DOHH2 (cell line): ENCODE measurements at regions not wholly inside any gene's neighbourhood (a gene's known extent, or its start where the extent isn't known, plus 50 kb on each side); places are given as distances from the start of the nearest gene placed in this dataset.

Experiments used
- H3F3A ChIP-seq: fragments of 200-600 bp; sonication (generic), shearing (Covaris generic); 2 replicates; pipeline ENCODE4 v1.6.0; 2016; ENCODE audit warnings: antibody characterized with exemption, mild to moderate bottlenecking; ENCODE audit not compliant: control insufficient read depth, insufficient read depth
- H3K27ac ChIP-seq: fragments of 200-600 bp; sonication (generic); 2 replicates; pipeline ENCODE4 v1.5.1; 2014; ENCODE audit warnings: low read depth, mild to moderate bottlenecking, low read length, moderate library complexity
- H3K27me3 ChIP-seq: fragments of 200-600 bp; sonication (generic); 2 replicates; pipeline ENCODE4 v1.6.1; 2014; ENCODE audit warnings: mild to moderate bottlenecking, low read length, mixed read lengths; ENCODE audit not compliant: control insufficient read depth
- H3K36me3 ChIP-seq: fragments of 200-600 bp; sonication (generic); 2 replicates; pipeline ENCODE4 v1.6.1; 2014; ENCODE audit warnings: mild to moderate bottlenecking, low read length, moderate library complexity, mixed read lengths; ENCODE audit not compliant: control insufficient read depth
- H3K4me1 ChIP-seq: fragments of 200-600 bp; sonication (generic); 2 replicates; pipeline ENCODE4 v1.6.1; 2014; ENCODE audit warnings: mild to moderate bottlenecking, low read length, mixed read lengths; ENCODE audit not compliant: control insufficient read depth
- H3K4me2 ChIP-seq: fragments of 200-600 bp; sonication (generic); 2 replicates; pipeline ENCODE4 v1.6.0; 2014; ENCODE audit warnings: mild to moderate bottlenecking, low read length, moderate library complexity
- H3K4me3 ChIP-seq: fragments of 200-600 bp; sonication (generic); 2 replicates; pipeline ENCODE4 v1.5.1; 2014; ENCODE audit warnings: mild to moderate bottlenecking, low read length, mixed read lengths
- H3K79me2 ChIP-seq: fragments of 200-600 bp; sonication (generic); 2 replicates; pipeline ENCODE4 v1.6.1; 2014; ENCODE audit warnings: mild to moderate bottlenecking, low read length, mixed read lengths; ENCODE audit not compliant: control insufficient read depth
- H3K9me2 ChIP-seq: fragments of 200-600 bp; sonication (generic); replicated peaks from 2 replicates; pipeline ENCODE4 v1.6.1; 2014; ENCODE audit warnings: mild to moderate bottlenecking, low read length, mixed read lengths; ENCODE audit not compliant: control insufficient read depth
- H3K9me3 ChIP-seq: fragments of 200-600 bp; sonication (generic); 2 replicates; pipeline ENCODE4 v1.6.1; 2014; ENCODE audit warnings: antibody characterized with exemption, low read length, mixed read lengths; ENCODE audit not compliant: control insufficient read depth, insufficient read depth
- H4K20me1 ChIP-seq: fragments of 200-600 bp; sonication (generic); 2 replicates; pipeline ENCODE4 v1.6.0; 2014; ENCODE audit warnings: low read depth, mild to moderate bottlenecking, antibody characterized with exemption, low read length, moderate library complexity; ENCODE audit not compliant: control insufficient read depth, insufficient read depth
- CTCF ChIP-seq: fragments of 200-600 bp; sonication (generic); IDR thresholded peaks from one replicate; pipeline ENCODE4 v1.5.1; 2014; ENCODE audit warnings: antibody characterized with exemption, mild to moderate bottlenecking, low read depth, low read length; ENCODE audit not compliant: poor library complexity, severe bottlenecking
- EZH2phosphoT487 ChIP-seq: fragments of 200-600 bp; sonication (generic); IDR thresholded peaks from 2 replicates; pipeline ENCODE4 v1.6.1; 2017; ENCODE audit warnings: borderline replicate concordance, mild to moderate bottlenecking, antibody characterized with exemption, low read length, moderate library complexity, mixed read lengths

- no peaks in the 10 kb centered on the region for H3K9me2 ChIP-seq
- H4K20me1 ChIP-seq, result no peaks in the 10 kb centered on the region
- H3K4me3 ChIP-seq, result no peak overlapping the region
- H3K36me3 ChIP-seq, result no peaks in the 10 kb centered on the region
- no peaks in the 10 kb centered on the region for H3F3A ChIP-seq
- no peaks in the 10 kb centered on the region for H3K79me2 ChIP-seq
- no peaks in the 10 kb centered on the region for H3K4me1 ChIP-seq
- no peaks in the 10 kb centered on the region for H3K27me3 ChIP-seq
- TF ChIP-seq CTCF, result no peak
- no peak for TF ChIP-seq EZH2phosphoT487
- H3K4me2 ChIP-seq, result no peak overlapping the region
- H3K9me3 ChIP-seq, result no peaks in the 10 kb centered on the region
- H3K27ac ChIP-seq, result no peak overlapping the region
Observed at GRCh38 chr4:71923070-71923469, 108.7 kb upstream of the NPFFR2 start.

- Histone ChIP-seq H3K4me1 (no peaks in the 10 kb centered on the region), H3K27me3 (no peaks in the 10 kb centered on the region), H3F3A (no peaks in the 10 kb centered on the region), H3K9me3 (no peaks in the 10 kb centered on the region), H3K4me3 (no peak overlapping the region), H4K20me1 (no peaks in the 10 kb centered on the region), H3K4me2 (no peak overlapping the region), H3K36me3 (no peaks in the 10 kb centered on the region), H3K79me2 (no peaks in the 10 kb centered on the region), H3K9me2 (no peaks in the 10 kb centered on the region), H3K27ac (no peak overlapping the region)
- no peak for TF ChIP-seq CTCF
- TF ChIP-seq EZH2phosphoT487, result no peak
Observed at GRCh38 chr4:71930459-71930858, 101.3 kb upstream of the NPFFR2 start.

- Histone ChIP-seq H3K27me3 (no peaks in the 10 kb centered on the region), H3K27ac (no peak overlapping the region)
Observed at GRCh38 chr4:71932941-71933340, 98.9 kb upstream of the NPFFR2 start.

More at GRCh38 chr4:71932941-71933340, 98.9 kb upstream of the NPFFR2 start:
- Histone ChIP-seq H4K20me1 (no peaks in the 10 kb centered on the region), H3K9me2 (no peaks in the 10 kb centered on the region), H3K79me2 (no peaks in the 10 kb centered on the region), H3K9me3 (no peaks in the 10 kb centered on the region), H3F3A (no peaks in the 10 kb centered on the region), H3K4me3 (no peak overlapping the region), H3K4me1 (no peaks in the 10 kb centered on the region), H3K36me3 (no peaks in the 10 kb centered on the region), H3K4me2 (no peak overlapping the region)
- no peak for TF ChIP-seq EZH2phosphoT487
- TF ChIP-seq CTCF, result no peak
